ENCODE measurements at regions not wholly inside any gene's neighbourhood (a gene's known extent, or its start where the extent isn't known, plus 50 kb on each side); places are given as distances from the start of the nearest gene placed in this dataset.

DNA sequence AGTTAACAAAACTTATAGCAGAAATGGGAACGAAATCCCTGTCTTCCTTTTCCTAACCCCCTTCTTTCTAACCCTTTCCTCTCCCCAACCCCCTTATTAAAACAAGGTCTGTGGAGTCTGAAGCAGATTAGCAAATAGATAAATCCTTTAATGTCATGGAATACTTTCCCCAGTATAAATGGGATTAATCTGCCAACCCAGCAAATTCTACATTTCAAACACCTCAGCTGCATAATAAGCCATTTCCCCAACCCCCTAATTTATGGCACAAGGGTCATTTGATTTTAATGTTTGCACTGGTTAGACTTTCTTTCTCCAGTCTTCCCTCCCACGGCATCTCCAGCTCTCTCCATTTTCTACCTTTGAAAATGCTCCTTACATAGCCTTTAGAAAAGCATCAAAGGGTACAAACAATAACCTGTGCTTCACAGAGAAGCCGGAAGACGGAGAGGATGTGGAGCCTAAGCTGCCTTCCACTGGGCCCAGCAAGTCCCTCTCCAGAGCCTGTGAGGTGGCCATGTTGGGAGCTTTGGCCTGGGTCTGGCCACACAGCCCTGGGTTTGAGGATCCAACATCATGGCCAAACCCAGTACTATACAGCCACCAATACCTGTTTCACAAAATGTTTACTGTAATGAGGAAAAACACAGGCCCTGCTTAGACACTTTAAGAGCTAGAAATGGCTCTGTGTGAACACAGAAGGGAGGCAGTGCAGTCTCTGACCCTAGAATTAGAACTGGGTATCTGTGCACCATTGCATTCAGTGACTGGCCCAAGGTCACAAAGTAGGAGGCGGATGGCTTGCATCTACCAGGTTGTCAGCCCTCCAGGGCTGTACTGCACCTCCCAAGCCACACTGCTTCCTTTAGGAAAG lies 56.9 kb upstream of the SPRY1 start:
- DNase-seq: no peak

DNA sequence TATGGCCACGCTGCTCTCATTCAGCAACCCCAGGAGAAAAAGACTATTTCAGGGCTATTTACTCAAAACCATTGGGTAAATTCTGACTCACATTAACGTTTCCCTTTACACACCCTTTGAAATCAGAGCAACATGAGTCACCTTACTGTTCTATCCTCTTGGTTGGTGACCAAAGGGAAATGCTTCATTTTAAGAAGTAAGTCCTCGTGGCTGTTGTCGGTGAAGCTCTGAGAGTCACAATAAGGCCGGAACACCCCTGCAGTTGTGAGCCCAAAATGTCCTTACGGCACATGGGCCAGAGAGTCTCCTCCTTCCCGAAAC lies 56.3 kb upstream of the SPRY1 start:
- no peak for DNase-seq

- DNase-seq: no peak
Observed at GRCh38 chr4:123342498-123342897, 54.1 kb upstream of the SPRY1 start.

DNA sequence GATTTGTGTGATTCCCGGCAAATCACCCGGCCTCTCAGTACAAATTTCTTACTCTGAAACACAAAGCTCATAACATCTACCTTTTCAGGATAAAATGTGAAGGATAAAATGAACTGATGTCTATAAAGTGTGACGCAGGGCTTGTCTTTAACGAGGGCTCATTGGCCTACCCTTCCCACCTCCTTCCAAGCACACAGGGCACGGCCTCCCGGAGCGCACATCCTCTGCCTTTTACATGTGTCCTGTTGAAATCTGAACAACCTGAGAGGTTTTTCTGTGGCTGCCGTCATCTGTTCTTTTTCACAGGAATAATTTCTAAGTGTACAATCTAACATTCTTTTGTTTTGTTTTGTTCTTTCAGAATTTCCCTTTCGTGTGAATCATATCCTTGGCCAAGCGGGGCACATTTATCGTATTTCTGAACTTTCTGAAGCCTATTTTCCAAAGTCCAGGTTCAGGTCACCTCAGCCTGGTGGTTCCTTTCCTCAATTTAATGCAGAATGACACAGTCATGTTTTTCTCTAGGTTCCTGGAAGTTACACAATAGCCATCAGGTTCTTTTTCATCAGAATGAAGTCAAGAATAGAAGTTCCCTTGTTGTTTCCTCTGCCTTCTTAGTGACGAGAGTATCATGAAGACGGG lies 53.1 kb upstream of the SPRY1 start:
- DNase-seq: no peak

- no peak for DNase-seq
Observed at GRCh38 chr4:123345137-123345934, 51.3 kb upstream of the SPRY1 start.

GRCh38 chr4:123345935-123346300 lies 50.7 kb upstream of the SPRY1 start:
- no peak for DNase-seq

- DNase-seq: no peak
Observed at GRCh38 chr4:123346330-123346940, 50.2 kb upstream of the SPRY1 start.

All from NCI-H510A (cell line).